ENCODE measurements at regions not wholly inside any gene's neighbourhood (a gene's known extent, or its start where the extent isn't known, plus 50 kb on each side); places are given as distances from the start of the nearest gene placed in this dataset.
"Not testable (repeated sequence)": the region's sequence is repeated elsewhere in the genome, so short reads cannot be mapped to it uniquely, and the experiment has no call there.

DNA sequence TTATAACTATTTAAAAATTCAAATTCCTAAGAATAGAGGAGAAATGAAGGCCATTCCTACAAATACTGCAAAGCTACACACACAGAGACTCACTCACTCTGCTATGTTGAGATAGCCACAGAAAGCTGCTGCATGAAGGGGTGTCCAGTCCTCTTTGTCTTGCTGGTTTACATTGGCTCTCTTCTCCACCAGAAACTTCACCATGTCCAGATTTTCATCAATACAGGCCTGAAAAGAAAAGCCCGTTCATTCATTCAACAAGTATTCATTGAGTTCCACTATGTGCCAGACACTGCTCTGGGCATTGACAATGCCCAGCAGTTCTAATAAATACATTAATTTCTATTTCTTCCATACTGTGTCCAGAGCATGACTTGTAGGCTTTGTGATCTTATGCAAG is 732.3 kb downstream of the CDY1 start:
- FAIRE-seq (no peak), DNase-seq (ENCODE audit: insufficient read length, low spot score) (no peak)
- TF ChIP-seq, protein P1, sequence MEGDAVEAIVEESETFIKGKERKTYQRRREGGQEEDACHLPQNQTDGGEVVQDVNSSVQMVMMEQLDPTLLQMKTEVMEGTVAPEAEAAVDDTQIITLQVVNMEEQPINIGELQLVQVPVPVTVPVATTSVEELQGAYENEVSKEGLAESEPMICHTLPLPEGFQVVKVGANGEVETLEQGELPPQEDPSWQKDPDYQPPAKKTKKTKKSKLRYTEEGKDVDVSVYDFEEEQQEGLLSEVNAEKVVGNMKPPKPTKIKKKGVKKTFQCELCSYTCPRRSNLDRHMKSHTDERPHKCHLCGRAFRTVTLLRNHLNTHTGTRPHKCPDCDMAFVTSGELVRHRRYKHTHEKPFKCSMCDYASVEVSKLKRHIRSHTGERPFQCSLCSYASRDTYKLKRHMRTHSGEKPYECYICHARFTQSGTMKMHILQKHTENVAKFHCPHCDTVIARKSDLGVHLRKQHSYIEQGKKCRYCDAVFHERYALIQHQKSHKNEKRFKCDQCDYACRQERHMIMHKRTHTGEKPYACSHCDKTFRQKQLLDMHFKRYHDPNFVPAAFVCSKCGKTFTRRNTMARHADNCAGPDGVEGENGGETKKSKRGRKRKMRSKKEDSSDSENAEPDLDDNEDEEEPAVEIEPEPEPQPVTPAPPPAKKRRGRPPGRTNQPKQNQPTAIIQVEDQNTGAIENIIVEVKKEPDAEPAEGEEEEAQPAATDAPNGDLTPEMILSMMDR (IDR thresholded peaks at IDR 0.05; ENCODE audit: insufficient read depth, missing control alignments): no peak

DNA sequence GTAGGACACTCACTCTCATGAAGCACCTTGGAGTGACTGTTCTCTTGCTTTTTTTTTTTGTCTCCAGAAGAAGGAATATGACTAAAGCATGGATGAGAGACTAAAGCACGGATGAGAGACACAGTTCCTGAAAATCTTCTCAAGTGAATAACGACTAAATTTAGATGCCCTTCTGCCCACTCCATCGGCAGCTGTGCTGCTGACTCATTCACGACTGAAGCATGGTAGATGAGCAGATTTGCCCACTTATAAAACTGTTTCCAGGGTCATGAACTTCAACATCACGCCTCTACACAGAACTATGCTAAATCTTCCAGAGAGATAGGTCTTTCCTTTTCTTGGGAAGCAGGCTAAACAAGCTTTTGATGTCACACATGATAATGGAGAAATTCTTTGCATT is 738.0 kb downstream of the CDY1 start:
- not testable (repeated sequence) for FAIRE-seq; DNase-seq (ENCODE audit: insufficient read length, low spot score)

DNA sequence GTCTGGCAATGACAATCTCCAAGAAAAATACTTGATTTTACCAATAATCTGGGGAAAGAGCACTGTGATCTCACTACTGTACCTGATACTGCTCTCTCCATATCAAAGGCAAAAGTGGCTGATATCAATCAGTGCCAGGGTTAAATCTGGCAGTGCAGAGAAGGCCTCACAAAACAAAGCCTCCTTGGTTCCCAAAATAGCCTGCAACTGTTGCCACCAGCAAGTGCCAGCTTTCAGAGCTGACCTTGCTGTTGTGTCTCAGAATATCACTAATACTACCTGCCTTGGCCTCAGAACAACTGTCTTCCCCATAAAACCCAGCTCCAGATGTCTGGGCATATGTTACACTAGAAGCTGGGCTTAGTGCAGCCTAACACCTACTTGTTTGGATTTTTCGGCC is 738.6 kb downstream of the CDY1 start:
- not testable (repeated sequence) for FAIRE-seq

DNA sequence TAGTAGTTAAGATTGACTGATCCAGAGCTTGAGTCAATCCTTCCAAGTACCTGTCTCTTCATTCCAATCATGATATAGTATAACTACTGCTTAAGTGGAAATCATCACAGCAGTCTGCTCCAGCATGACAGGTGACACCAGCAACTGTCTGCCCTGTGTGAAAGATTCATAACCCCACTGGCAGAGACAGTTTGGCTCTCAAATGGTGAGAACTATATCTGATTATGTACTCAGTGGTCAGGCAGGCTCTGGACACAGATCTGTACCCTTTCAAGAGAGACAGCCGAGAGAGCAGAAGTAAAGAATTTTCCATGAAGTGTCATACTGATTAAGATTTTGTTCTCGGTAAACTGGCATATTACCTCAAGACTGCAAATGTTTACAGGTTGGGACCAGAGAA is 741.5 kb downstream of the CDY1 start:
- FAIRE-seq; DNase-seq (ENCODE audit: insufficient read length, low spot score): not testable (repeated sequence)

More for the DNA sequence above, 738.6 kb downstream of the CDY1 start:
- DNase-seq (ENCODE audit: insufficient read length, low spot score): not testable (repeated sequence)

DNA sequence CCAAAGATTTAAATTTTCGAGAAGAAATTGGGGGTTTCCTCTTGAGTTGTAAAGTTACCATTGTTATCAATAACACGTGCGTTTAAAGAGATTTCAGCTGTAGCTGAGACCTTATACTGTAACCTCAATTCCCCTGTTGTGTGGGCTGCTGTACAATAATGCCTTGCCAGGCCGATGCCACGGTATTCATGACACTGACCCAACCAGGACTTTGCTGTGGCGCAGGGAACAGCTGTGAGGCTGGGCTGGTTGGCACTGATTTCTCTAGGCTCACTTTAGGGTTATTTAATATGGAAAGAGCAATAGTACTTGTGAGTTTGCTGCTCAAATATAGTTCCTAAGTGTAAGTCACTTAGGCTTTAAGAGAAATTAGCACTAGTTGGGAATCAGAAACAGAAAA is 744.2 kb downstream of the CDY1 start:
- FAIRE-seq: not testable (repeated sequence)

DNA sequence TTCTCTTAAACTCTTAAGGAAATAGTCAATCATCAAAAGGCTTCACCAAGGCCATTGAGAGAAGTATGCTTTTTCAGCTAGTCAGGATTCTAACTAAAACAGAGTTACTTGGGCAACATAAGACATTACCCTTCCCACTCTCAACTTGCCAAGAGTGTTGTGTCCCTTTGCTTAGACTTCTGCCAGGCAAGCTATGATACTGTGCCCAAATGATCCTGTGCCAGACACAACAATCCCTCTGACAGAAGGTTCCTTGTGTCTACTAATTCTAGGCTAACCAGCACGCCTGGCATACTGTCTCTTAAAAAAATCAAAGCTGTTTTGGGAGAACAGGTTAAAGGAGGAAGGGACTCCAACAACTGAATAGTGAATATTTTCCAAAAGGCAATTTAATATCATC is 750.6 kb downstream of the CDY1 start:
- not testable (repeated sequence) for FAIRE-seq; DNase-seq (ENCODE audit: insufficient read length, low spot score)

More for the DNA sequence above, 744.2 kb downstream of the CDY1 start:
- not testable (repeated sequence) for DNase-seq (ENCODE audit: insufficient read length, low spot score)

DNA sequence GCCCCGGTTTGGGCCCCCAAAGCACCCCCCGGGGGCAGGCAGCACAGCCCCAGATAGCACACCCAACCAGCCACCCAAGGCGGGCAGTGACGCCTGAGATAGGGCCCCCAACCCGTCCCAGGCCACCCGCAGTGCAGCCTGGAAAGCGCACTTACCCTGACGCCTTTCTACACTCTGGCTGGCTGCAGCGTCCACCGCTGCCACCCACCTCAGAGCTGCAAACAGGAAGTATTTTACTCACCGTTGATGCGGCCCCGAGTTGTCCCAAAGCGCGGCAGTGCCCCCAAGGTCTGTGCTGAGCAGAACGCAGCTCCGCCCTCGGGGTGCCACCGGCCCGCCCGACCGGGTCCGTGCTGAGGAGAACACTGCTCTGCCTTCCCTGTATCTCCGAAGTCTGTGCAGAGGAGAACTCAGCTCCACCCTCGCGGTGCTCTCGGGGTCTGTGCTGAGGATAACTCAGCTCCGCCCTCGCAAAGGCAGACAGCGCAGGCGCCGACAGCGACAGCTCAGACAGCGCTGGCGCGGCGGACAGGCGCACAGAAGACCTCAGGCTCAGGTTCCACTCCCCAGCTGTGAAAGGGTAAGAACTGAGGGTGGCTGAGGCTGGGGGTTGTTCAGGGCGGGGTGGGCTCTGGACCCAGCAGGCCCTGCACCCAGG is 786.9 kb downstream of the CDY1 start:
- DNase-seq (ENCODE audit: insufficient read length, low spot score): no peak
- no peak for FAIRE-seq
- TF ChIP-seq, protein P1 (IDR thresholded peaks at IDR 0.05; ENCODE audit: insufficient read depth, missing control alignments): no peak

DNA sequence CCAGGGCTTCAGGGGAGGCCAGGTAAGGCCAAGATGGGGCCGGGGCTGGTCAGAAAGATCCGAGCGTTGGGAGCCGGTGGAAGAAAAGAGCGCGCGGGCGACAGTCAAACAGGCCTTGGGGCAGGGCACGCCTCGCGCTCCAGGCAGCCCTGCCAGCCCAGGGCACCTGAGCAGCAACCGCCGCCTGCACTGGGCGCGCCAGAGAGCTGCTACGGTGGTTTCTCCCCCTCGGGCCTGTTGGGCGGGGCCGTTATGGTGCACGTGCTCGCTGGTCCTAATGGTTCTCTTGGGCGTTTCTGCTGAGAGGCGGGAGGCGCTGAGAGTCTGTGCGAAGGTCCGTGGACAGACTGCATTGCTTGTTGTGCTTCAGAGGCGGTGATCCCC is 787.4 kb downstream of the CDY1 start:
- DNase-seq (ENCODE audit: insufficient read length, low spot score) (no peak), FAIRE-seq (no peak)
- TF ChIP-seq, protein P1 (IDR thresholded peaks at IDR 0.05; ENCODE audit: insufficient read depth, missing control alignments): no peak
